ENCODE measurements at regions not wholly inside any gene's neighbourhood (a gene's known extent, or its start where the extent isn't known, plus 50 kb on each side); places are given as distances from the start of the nearest gene placed in this dataset.

GRCh38 chr4:106835919-106836318, 200.2 kb downstream of the DKK2 start:
- no peak for TF ChIP-seq CTCF (IDR thresholded peaks at IDR 0.05)
- TF ChIP-seq POLR2A (IDR thresholded peaks at IDR 0.05): no peak
